Ovary (tissue), 7 donors: ENCODE measurements at regions not wholly inside any gene's neighbourhood (a gene's known extent, or its start where the extent isn't known, plus 50 kb on each side); places are given as distances from the start of the nearest gene placed in this dataset.

Experiments used
- DNase-seq, 5 donors: peaks; one replicate each; pipeline ENCODE4 v3.0.0-alpha.2; 2019 to 2020
- H3K27ac ChIP-seq, 2 donors: fragments of 200-600 bp; one replicate each; pipeline versions ENCODE4 v1.5.1 to v1.8.0; 2019 to 2022
- H3K27me3 ChIP-seq: fragments of 200-600 bp; one replicate; pipeline ENCODE4 v1.8.0; 2022
- H3K36me3 ChIP-seq: fragments of 200-600 bp; sonication (generic); one replicate; pipeline ENCODE4 v1.5.1; 2019
- H3K4me1 ChIP-seq: one replicate; pipeline ENCODE4 v1.8.1; 2013; ENCODE audit warnings: mild to moderate bottlenecking, moderate library complexity; ENCODE audit not compliant: insufficient read depth
- H3K4me3 ChIP-seq: fragments of 200-600 bp; sonication (generic); one replicate; pipeline ENCODE4 v1.5.1; 2017
- H3K9me3 ChIP-seq, 2 donors: fragments of 200-600 bp in 1 of 2; sonication (generic) in 1 of 2; one replicate each; pipeline versions ENCODE4 v1.5.1 to v1.8.1; 2013 to 2019; ENCODE audit warnings: mild to moderate bottlenecking in 1 of 2, moderate library complexity in 1 of 2
- EP300 ChIP-seq: sonication (generic); formaldehyde crosslinking; IDR thresholded peaks from one replicate; pipeline ENCODE4 v1.6.1; 2017; ENCODE audit warnings: antibody characterized with exemption
- POLR2A ChIP-seq: fragments of 450-650 bp; IDR thresholded peaks from one replicate; pipeline ENCODE4 v1.6.1; 2017; ENCODE audit warnings: antibody characterized with exemption, mild to moderate bottlenecking, moderate library complexity
- WGBS, 3 donors: extraction: QIAGEN DNeasy Blood & Tissue Kit in 1 of 3; methylation state at CpG; one replicate each; pipeline versions ENCODE4 v1.1.5 to v1.1.7; 2013 to 2017; 5-methylcytosine and 5-hydroxymethylcytosine counted together
- intact Hi-C, 4 donors: fragments of 100-400 bp; cut with DNase I; formaldehyde crosslinking; loops; one replicate each; pipeline versions ENCODE4 v1.11.0 to v1.15.1; 2022 to 2023
- TF ChIP-seq, protein P1 (sequence below), 3 donors: fragments of 450-650 bp in 2 of 3; fragments of 200-600 bp in 1 of 3; IDR thresholded peaks; one replicate each; pipeline versions ENCODE4 v1.5.1 to v1.8.0; 2016 to 2022; ENCODE audit warnings: antibody characterized with exemption in 3 of 3, mild to moderate bottlenecking in 1 of 3
- donor health status: DM: no; HTN: no; CAD: no; lungs with moderate emphysema.
- donor health status: DM: no; HTN: no; CAD: no.
- donor health status: Bipolar disorder and iron deficiency.
- donor health status: DM: no; HTN: no; CAD: no.
- donor health status: DM: yes; HTN: yes; CAD: no.

DNA sequence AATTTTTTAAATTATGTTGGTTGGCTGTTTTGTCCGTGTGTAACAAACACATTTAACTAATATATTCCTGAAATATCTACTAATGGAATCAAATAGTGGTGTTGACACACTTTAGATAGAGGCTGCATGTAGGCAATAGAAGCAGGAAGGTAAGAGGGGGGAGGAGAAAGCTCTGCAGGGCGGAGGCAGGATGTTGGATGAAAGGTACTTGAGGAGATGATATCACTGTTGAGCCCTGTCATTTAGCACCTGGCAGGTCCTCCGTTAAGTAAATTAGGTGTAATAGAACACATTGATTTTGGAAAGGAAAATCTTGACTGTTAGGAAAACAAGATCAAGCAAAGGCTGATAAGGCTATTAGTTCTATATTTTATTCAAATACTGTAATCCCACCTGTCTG lies 618.7 kb downstream of the PKHD1 start:
- intact Hi-C loops: no loop called here
- 69 to 83% (median 77%) methylated on average over 3 of the region's 3 CpGs for WGBS, 3 donors
- TF ChIP-seq, protein P1, sequence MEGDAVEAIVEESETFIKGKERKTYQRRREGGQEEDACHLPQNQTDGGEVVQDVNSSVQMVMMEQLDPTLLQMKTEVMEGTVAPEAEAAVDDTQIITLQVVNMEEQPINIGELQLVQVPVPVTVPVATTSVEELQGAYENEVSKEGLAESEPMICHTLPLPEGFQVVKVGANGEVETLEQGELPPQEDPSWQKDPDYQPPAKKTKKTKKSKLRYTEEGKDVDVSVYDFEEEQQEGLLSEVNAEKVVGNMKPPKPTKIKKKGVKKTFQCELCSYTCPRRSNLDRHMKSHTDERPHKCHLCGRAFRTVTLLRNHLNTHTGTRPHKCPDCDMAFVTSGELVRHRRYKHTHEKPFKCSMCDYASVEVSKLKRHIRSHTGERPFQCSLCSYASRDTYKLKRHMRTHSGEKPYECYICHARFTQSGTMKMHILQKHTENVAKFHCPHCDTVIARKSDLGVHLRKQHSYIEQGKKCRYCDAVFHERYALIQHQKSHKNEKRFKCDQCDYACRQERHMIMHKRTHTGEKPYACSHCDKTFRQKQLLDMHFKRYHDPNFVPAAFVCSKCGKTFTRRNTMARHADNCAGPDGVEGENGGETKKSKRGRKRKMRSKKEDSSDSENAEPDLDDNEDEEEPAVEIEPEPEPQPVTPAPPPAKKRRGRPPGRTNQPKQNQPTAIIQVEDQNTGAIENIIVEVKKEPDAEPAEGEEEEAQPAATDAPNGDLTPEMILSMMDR (IDR thresholded peaks at IDR 0.05): no peak

DNA sequence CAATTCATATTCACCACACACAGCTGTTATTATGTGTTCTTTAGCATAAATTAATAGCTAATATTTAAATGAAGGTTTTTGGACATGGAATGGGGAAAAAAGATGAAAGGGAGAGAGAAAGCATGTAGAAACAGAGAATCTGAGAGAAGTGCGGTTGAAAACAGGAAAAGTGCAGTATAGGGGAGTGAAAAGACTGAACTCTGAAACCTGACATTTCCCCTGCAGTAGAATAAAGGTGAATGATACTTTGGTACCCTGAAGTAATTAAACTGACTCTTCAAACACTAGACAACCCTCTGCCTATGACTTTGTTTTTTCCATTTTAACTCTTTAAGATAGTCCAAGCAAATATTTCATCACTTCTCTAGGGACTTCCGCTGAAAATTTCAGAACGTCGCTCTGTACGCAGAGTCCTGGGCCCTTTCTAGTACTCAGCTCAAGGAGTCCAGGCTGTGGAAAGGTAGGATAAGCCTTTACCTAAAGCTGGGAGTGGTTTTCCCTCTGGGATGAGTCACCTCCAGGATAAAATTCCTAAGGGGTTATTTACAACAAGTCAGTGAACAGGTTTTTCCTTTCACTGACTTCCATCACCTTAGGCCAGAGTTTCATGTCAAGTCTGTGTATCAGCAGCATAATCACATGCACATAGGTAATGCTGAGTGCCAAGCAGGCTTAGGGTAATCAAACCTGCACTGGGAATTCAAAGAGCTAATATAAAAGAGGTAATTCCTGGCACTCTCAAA lies 614.5 kb downstream of the PKHD1 start:
- Histone ChIP-seq H3K27ac (no peak overlapping the region), H3K27me3 (no peaks in the 10 kb centered on the region), H3K36me3 (no peaks in the 10 kb centered on the region), H3K4me3 (no peak overlapping the region), H3K4me1 (no peaks in the 10 kb centered on the region), H3K9me3 (no peaks in the 10 kb centered on the region)
- no peak for TF ChIP-seq EP300
- TF ChIP-seq, protein P1 (IDR thresholded peaks at IDR 0.05): no peak
- intact Hi-C loops: no loop called here
- no peak for DNase-seq
- WGBS, 3 donors: 78 to 79% (median 78%) methylated on average over 5 of the region's 5 CpGs

More for the DNA sequence above, 618.7 kb downstream of the PKHD1 start:
- Histone ChIP-seq H3K36me3 (no peaks in the 10 kb centered on the region), H3K4me1 (no peaks in the 10 kb centered on the region), H3K27me3 (no peaks in the 10 kb centered on the region), H3K4me3 (no peak overlapping the region), H3K9me3 (no peaks in the 10 kb centered on the region), H3K27ac (no peak overlapping the region)
- DNase-seq: no peak

DNA sequence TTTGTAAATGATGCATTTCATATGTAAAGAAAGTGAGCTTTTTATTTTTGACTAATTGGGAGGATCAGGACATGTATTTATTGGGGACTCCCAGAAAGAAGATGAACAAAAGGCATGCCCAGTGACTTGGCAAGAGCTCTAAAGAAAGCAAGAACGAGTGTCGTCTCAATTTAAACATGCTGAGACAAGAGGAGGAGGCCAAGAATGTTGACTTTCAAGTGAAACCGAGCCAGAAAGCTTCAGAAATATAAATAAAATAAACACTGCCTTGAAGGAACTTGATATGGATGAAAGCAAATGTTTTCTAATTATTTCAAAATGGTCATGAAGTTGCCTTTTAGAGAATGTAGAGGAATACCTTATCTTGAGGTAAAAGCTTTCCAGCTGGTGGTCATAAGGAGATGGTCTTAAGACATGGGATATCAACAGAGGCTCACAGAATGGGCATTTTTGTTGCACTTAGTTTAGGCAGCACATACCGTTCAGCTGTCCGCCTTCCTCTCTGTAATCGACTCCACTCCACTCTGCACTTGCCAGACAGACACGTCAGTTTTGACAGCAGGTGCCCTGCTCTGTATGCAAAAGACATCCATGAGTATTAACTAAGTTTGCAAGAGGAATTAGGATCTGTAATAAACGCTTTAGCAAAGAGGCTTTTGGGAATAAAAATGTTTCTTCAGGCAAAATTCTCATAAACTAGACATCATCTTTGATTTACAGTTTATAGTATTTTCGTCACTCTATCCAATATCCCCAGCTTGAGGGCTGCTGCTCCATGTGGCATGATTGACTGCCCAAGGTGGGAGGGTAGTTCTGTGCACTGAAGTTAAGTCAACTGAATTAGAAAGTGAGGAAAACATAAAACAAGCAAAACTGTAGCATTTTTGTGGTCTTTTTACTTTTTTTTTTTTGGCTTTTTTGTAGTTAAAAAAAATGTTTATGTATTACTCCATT lies 613.1 kb downstream of the PKHD1 start:
- no peaks in the 10 kb centered on the region for H3K4me1 ChIP-seq
- no peaks in the 10 kb centered on the region for H3K36me3 ChIP-seq
- no peak for TF ChIP-seq POLR2A
- no peak for TF ChIP-seq EP300
- TF ChIP-seq, protein P1 (IDR thresholded peaks at IDR 0.05): no peak
- H3K27ac ChIP-seq: no peak overlapping the region
- intact Hi-C loops: no loop called here
- WGBS, 3 donors: 5 to 14% (median 7%) methylated on average over 9 of the region's 9 CpGs
- no peaks in the 10 kb centered on the region for H3K27me3 ChIP-seq
- no peak overlapping the region for H3K4me3 ChIP-seq
- H3K9me3 ChIP-seq: no peaks in the 10 kb centered on the region
- DNase-seq: no peak

DNA sequence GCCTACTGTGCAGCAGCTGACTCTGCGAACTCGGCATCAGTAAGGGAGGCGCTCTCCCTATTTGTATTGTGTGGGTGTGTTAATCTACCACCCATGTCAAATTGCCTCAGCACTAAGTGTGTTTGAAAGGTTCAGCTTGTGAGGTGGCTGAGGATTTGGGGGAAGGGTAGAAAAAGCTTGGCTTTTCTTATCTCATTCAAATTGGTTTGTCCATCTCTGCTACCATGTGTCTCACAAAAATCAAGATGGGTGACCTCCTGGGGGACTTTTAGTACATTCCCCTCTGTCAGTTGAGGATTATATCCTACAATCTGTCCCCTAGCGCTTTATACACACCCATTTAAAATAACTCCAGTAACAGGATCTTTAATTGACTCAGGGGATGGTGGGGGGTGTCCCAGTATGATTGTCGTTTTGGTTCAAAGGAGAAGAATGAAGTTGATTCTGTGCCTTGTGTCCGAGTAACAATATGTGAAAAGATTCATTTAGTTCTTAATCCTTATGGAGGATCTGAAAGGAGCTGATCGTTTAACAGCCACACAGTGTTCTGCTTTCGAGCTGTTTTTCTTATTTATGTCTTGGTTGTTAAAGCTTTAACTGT lies 609.6 kb downstream of the PKHD1 start:
- Histone ChIP-seq H3K4me1 (no peaks in the 10 kb centered on the region), H3K4me3 (no peak overlapping the region), H3K36me3 (no peaks in the 10 kb centered on the region), H3K27ac (no peak overlapping the region), H3K9me3 (no peaks in the 10 kb centered on the region), H3K27me3 (no peaks in the 10 kb centered on the region)
- TF ChIP-seq EP300 (no peak), POLR2A (no peak)
- TF ChIP-seq, protein P1 (IDR thresholded peaks at IDR 0.05): no peak
- 77 to 80% (median 79%) methylated on average over 8 of the region's 8 CpGs for WGBS, 3 donors
- intact Hi-C loops: no loop called here
- DNase-seq: no peak
